A549 (cell line): ENCODE measurements at regions not wholly inside any gene's neighbourhood (a gene's known extent, or its start where the extent isn't known, plus 50 kb on each side); places are given as distances from the start of the nearest gene placed in this dataset.

ENCODE experiments used
- FOSL2 ChIP-seq, 2 experiments: fragments of 450-650 bp in 1 of 2; fragments of >200 bp in 1 of 2; sonication (Bioruptor Twin) in 1 of 2; formaldehyde crosslinking; IDR thresholded peaks; 2 replicates each; pipeline versions ENCODE4 v1.5.0 to v1.6.1; 2016 to 2020; ENCODE audit warnings: mild to moderate bottlenecking in 1 of 2, moderate library complexity in 1 of 2
- MAFK ChIP-seq: fragments of 450-650 bp; IDR thresholded peaks from 2 replicates; pipeline ENCODE4 v1.6.1; 2014; ENCODE audit not compliant: partially characterized antibody
- MAZ ChIP-seq: fragments of 150-350 bp; IDR thresholded peaks from 2 replicates; pipeline ENCODE4 v1.6.1; 2014; ENCODE audit warnings: antibody characterized with exemption, low read depth, low read length, borderline replicate concordance
- NR3C1 ChIP-seq: fragments of >200 bp; sonication (Bioruptor Twin); formaldehyde crosslinking; IDR thresholded peaks from 3 replicates; pipeline ENCODE4 v1.6.1; 2017
- PBX3 ChIP-seq: IDR thresholded peaks from 2 replicates; pipeline ENCODE4 v1.6.1; 2012
- POLR2A ChIP-seq: IDR thresholded peaks from 2 replicates; pipeline ENCODE4 v1.6.1; 2012; ENCODE audit warnings: mild to moderate bottlenecking, low read length
- POLR2AphosphoS2 ChIP-seq: conservative IDR thresholded peaks from 2 replicates; pipeline ENCODE4 v1.6.1; 2012; ENCODE audit warnings: low read length, improper control_type of control experiment, inconsistent platforms
- RAD21 ChIP-seq, 2 experiments: fragments of >200 bp in 1 of 2; sonication (Bioruptor Twin) in 1 of 2; formaldehyde crosslinking in 1 of 2; IDR thresholded peaks in 1 of 2; conservative IDR thresholded peaks in 1 of 2; 2 replicates in 1 of 2; 3 replicates in 1 of 2; pipeline ENCODE4 v1.6.1; 2012 to 2018; ENCODE audit warnings: inconsistent platforms in 1 of 2
- RFX5 ChIP-seq: fragments of 450-650 bp; IDR thresholded peaks from 2 replicates; pipeline ENCODE4 v1.7.1; 2014; ENCODE audit warnings: antibody characterized with exemption, mild to moderate bottlenecking, moderate library complexity
- TF ChIP-seq, protein P1 (sequence below): fragments of >200 bp; sonication (Bioruptor Twin); formaldehyde crosslinking; IDR thresholded peaks from 3 replicates; pipeline ENCODE4 v1.5.1; 2016
- TF ChIP-seq, protein P2 (sequence below): IDR thresholded peaks from 2 replicates; pipeline ENCODE4 v1.6.1; 2012

- TF ChIP-seq RAD21 (conservative IDR thresholded peaks at IDR 0.05 in 1 of 2, IDR thresholded peaks at IDR 0.05 in 1 of 2) (no peak), POLR2A (no peak), MAZ (no peak), NR3C1 (no peak), RFX5 (no peak), PBX3 (no peak), FOSL2 (IDR thresholded peaks at IDR 0.05) (no peak), FOSL2 (CRISPR knock-in tag; IDR thresholded peaks at IDR 0.05) (no peak), MAFK (no peak), POLR2AphosphoS2 (no peak)
- TF ChIP-seq, protein P1, sequence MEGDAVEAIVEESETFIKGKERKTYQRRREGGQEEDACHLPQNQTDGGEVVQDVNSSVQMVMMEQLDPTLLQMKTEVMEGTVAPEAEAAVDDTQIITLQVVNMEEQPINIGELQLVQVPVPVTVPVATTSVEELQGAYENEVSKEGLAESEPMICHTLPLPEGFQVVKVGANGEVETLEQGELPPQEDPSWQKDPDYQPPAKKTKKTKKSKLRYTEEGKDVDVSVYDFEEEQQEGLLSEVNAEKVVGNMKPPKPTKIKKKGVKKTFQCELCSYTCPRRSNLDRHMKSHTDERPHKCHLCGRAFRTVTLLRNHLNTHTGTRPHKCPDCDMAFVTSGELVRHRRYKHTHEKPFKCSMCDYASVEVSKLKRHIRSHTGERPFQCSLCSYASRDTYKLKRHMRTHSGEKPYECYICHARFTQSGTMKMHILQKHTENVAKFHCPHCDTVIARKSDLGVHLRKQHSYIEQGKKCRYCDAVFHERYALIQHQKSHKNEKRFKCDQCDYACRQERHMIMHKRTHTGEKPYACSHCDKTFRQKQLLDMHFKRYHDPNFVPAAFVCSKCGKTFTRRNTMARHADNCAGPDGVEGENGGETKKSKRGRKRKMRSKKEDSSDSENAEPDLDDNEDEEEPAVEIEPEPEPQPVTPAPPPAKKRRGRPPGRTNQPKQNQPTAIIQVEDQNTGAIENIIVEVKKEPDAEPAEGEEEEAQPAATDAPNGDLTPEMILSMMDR = no peak
- TF ChIP-seq, protein P2, sequence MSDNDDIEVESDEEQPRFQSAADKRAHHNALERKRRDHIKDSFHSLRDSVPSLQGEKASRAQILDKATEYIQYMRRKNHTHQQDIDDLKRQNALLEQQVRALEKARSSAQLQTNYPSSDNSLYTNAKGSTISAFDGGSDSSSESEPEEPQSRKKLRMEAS = no peak
These were observed 55.2 kb upstream of the ZBED5 start for GRCh38 chr11:10913075-10913474.
